GM10248 (cell line): ENCODE measurements at regions not wholly inside any gene's neighbourhood (a gene's known extent, or its start where the extent isn't known, plus 50 kb on each side); places are given as distances from the start of the nearest gene placed in this dataset.

Experiments used
- CTCF ChIA-PET: fragments of 300-600 bp; sonication (Branson Sonifier 250); formaldehyde crosslinking; extraction: SDS; loops from one replicate; lab custom pipeline; 2021; ENCODE audit warnings: antibody characterized with exemption; lab: Yijun Ruan, JAX
- POLR2A ChIA-PET: fragments of 350-650 bp; sonication (Branson Sonifier 250); formaldehyde crosslinking; extraction: SDS; loops from one replicate; lab custom pipeline; 2020; ENCODE audit warnings: antibody characterized with exemption; lab: Yijun Ruan, JAX
- DNase-seq: peaks from one replicate; pipeline ENCODE4 v3.0.0; 2012; ENCODE audit errors: extremely low spot score
- CTCF ChIP-seq: IDR thresholded peaks from 2 replicates; pipeline ENCODE4 v1.5.1; 2012; ENCODE audit warnings: mild to moderate bottlenecking, low read depth; ENCODE audit errors: extremely low read depth, missing control alignments, control extremely low read depth

GRCh38 chr18:29003194-29003593 is 826.3 kb upstream of the CDH2 start:
- ChIA-PET POLR2A (no interaction called here), CTCF (interaction anchor here (1.1 kb wide), 1 partner anchor 9 kb away, joined by 3 read pairs; no protein-coding TSS in a partner anchor)
- no peak for DNase-seq
- no peak for TF ChIP-seq CTCF

DNA sequence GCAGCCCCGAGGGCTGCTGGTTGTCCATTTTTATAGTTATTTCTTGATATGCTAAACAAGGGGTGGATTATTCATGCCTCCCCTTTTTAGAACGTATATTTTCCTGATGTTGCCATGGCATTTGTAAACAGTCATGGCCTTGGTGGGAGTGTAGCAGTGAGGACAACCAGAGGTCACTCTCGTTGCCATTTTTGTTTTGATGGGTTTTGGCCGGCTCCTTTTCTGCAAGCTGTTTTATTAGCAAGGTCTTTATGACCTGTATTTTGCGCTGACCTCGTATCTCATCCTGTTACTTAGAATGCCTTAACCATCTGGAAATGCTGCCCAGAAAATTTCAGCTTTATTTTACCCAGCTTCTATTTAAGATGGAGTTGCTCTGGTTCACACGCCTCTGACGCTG is 825.8 kb upstream of the CDH2 start:
- no peak for TF ChIP-seq CTCF
- CTCF ChIA-PET: interaction anchor here (1.1 kb wide), 1 partner anchor 8 kb away, joined by 3 read pairs; no protein-coding TSS in a partner anchor
- DNase-seq: no peak

GRCh38 chr18:28999726-29000125 is 822.8 kb upstream of the CDH2 start:
- no peak for TF ChIP-seq CTCF
- no peak for DNase-seq
- ChIA-PET POLR2A (no interaction called here), CTCF (interaction anchor here (0.9 kb wide), 1 partner anchor 16 kb away, joined by 3 read pairs; no protein-coding TSS in a partner anchor)

More for the DNA sequence above, 825.8 kb upstream of the CDH2 start:
- POLR2A ChIA-PET: no interaction called here

DNA sequence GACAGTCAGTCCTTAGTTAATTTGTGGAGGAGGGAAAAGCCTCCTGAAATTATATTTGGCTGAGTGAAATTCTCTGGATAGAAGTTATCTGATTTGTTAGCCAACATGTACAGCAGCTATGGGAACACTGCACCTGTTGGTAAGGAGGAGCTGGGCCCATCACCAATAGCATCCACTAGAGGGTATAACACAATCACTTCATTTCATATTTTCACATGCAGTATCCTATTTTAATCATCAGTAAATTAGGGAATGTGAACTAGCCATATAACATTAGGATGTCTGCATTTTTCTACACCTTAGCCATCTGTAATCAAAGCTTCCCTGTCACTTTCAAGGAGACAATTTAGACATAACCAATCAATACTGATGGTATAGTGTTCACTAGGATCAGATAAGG is 818.4 kb upstream of the CDH2 start:
- no peak for TF ChIP-seq CTCF
- DNase-seq: no peak
- ChIA-PET CTCF (interaction anchor here (1.3 kb wide), 1 partner anchor 8 kb away, joined by 3 read pairs; no protein-coding TSS in a partner anchor), POLR2A (no interaction called here)

DNA sequence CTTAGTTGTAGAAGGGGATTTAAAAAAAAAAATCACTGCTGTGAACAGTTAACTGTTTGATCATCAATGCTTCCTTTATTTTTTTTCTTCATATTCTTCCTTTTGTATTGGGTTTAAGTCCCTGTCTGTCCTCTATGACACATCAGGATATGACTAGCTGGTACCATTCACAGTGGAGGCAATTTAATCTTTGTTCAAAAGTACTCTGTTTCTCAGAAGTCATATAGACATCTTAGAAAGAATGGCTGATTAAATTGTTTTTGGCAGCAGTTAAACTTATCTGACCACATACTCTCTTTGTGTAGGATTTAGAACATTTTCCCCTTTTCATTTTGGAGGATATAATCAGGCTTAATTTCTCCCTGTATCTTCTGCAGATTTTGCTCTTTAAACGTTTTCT is 807.8 kb upstream of the CDH2 start:
- POLR2A ChIA-PET: no interaction called here
- no peak for TF ChIP-seq CTCF
- DNase-seq: no peak
- CTCF ChIA-PET: no interaction called here

GRCh38 chr18:28974504-28974903 is 797.6 kb upstream of the CDH2 start:
- TF ChIP-seq CTCF: no peak
- ChIA-PET POLR2A (no interaction called here), CTCF (no interaction called here)
- DNase-seq: no peak
